ENCODE measurements at regions not wholly inside any gene's neighbourhood (a gene's known extent, or its start where the extent isn't known, plus 50 kb on each side); places are given as distances from the start of the nearest gene placed in this dataset.

- WGBS, 2 donors = 64 to 66% methylated on average over 8 of the region's 8 CpGs
- H3K27ac ChIP-seq = no peak overlapping the region
- DNase-seq = no peak
- H3K4me3 ChIP-seq = no peak overlapping the region
- no peak for TF ChIP-seq POLR2AphosphoS5 (IDR thresholded peaks at IDR 0.05)
- no peak for TF ChIP-seq POLR2A (IDR thresholded peaks at IDR 0.05)
- TF ChIP-seq EP300 (IDR thresholded peaks at IDR 0.05) = no peak
- TF ChIP-seq CTCF (IDR thresholded peaks at IDR 0.05) = no peak
- no peaks in the 10 kb centered on the region for H3K4me1 ChIP-seq
- H3K27me3 ChIP-seq = peaks cover 0 to 33% (median 8%) of the 10 kb centered on the region in 3 donors
- no peaks in the 10 kb centered on the region for H3K36me3 ChIP-seq
- H3K9me3 ChIP-seq = no peaks in the 10 kb centered on the region
- intact Hi-C loops (cut with DNase I) = no loop called here
Measured at GRCh38 chr17:34486761-34487160, 92.6 kb upstream of the TMEM132E start.

- 60 to 67% methylated on average over 7 of the region's 7 CpGs for WGBS, 2 donors
- H3K9me3 ChIP-seq = no peaks in the 10 kb centered on the region
- H3K4me3 ChIP-seq = no peak overlapping the region
- H3K4me1 ChIP-seq = no peaks in the 10 kb centered on the region
- no peak overlapping the region for H3K27ac ChIP-seq
- no peaks in the 10 kb centered on the region for H3K36me3 ChIP-seq
- TF ChIP-seq CTCF (IDR thresholded peaks at IDR 0.05) (no peak), POLR2A (IDR thresholded peaks at IDR 0.05) (no peak), POLR2AphosphoS5 (IDR thresholded peaks at IDR 0.05) (no peak), EP300 (IDR thresholded peaks at IDR 0.05) (no peak)
- peaks cover 0 to 33% (median 8%) of the 10 kb centered on the region in 3 donors for H3K27me3 ChIP-seq
- DNase-seq = no peak
- intact Hi-C loops (cut with DNase I) = no loop called here
Measured at GRCh38 chr17:34485999-34486398, 93.4 kb upstream of the TMEM132E start.

- Histone ChIP-seq H3K27me3 (peaks cover 0 to 29% (median 8%) of the 10 kb centered on the region in 3 donors), H3K4me3 (no peak overlapping the region), H3K9me3 (no peaks in the 10 kb centered on the region), H3K4me1 (no peaks in the 10 kb centered on the region), H3K36me3 (no peaks in the 10 kb centered on the region), H3K27ac (no peak overlapping the region)
- TF ChIP-seq EP300 (IDR thresholded peaks at IDR 0.05) (no peak), POLR2AphosphoS5 (IDR thresholded peaks at IDR 0.05) (no peak)
- intact Hi-C loops (cut with DNase I) = no loop called here
- 62 to 75% methylated on average over 8 of the region's 8 CpGs for WGBS, 2 donors
- DNase-seq = no peak
Measured at GRCh38 chr17:34484193-34484733, 95.1 kb upstream of the TMEM132E start.

- no peak for TF ChIP-seq EP300 (IDR thresholded peaks at IDR 0.05)
- Histone ChIP-seq H3K4me1 (no peaks in the 10 kb centered on the region), H3K27ac (no peak overlapping the region), H3K9me3 (no peaks in the 10 kb centered on the region), H3K4me3 (no peak overlapping the region), H3K27me3 (peaks cover 0 to 24% (median 3%) of the 10 kb centered on the region in 3 donors), H3K36me3 (no peaks in the 10 kb centered on the region)
- no peak for DNase-seq
- WGBS, 2 donors = 62 to 65% methylated on average over 7 of the region's 7 CpGs
- intact Hi-C loops (cut with DNase I) = no loop called here
Measured at GRCh38 chr17:34482730-34483129, 96.7 kb upstream of the TMEM132E start.

GRCh38 chr17:34481779-34482178, 97.6 kb upstream of the TMEM132E start:
- Histone ChIP-seq H3K4me3 (no peak overlapping the region), H3K4me1 (no peaks in the 10 kb centered on the region), H3K27me3 (peaks cover 0 to 19% (median 0%) of the 10 kb centered on the region in 3 donors), H3K9me3 (no peaks in the 10 kb centered on the region), H3K36me3 (no peaks in the 10 kb centered on the region), H3K27ac (no peak overlapping the region)
- DNase-seq = no peak
- WGBS, 2 donors = 10 to 47% methylated on average over 1 of the region's 1 CpG
- intact Hi-C loops (cut with DNase I) = no loop called here
- TF ChIP-seq CTCF (IDR thresholded peaks at IDR 0.05) (no peak), POLR2AphosphoS5 (IDR thresholded peaks at IDR 0.05) (no peak), EP300 (IDR thresholded peaks at IDR 0.05) (no peak), POLR2A (IDR thresholded peaks at IDR 0.05) (no peak)

GRCh38 chr17:34479371-34479770, 100.0 kb upstream of the TMEM132E start:
- intact Hi-C loops (cut with DNase I) = no loop called here
- Histone ChIP-seq H3K4me3 (no peak overlapping the region), H3K27me3 (peaks cover 0 to 12% (median 0%) of the 10 kb centered on the region in 3 donors), H3K36me3 (no peaks in the 10 kb centered on the region), H3K4me1 (no peaks in the 10 kb centered on the region), H3K9me3 (no peaks in the 10 kb centered on the region), H3K27ac (no peak overlapping the region)
- DNase-seq = no peak
- no peak for TF ChIP-seq EP300 (IDR thresholded peaks at IDR 0.05)
- TF ChIP-seq POLR2A (IDR thresholded peaks at IDR 0.05) = no peak
- TF ChIP-seq POLR2AphosphoS5 (IDR thresholded peaks at IDR 0.05) = no peak
- no peak for TF ChIP-seq CTCF (IDR thresholded peaks at IDR 0.05)
- 58 to 70% methylated on average over 6 of the region's 6 CpGs for WGBS, 2 donors

Measured in sigmoid colon (tissue), 6 donors.